ENCODE measurements at regions not wholly inside any gene's neighbourhood (a gene's known extent, or its start where the extent isn't known, plus 50 kb on each side); places are given as distances from the start of the nearest gene placed in this dataset.

- Histone ChIP-seq H3F3A (ENCODE audit: insufficient read depth, low read length, poor library complexity, severe bottlenecking) (no peaks in the 10 kb centered on the region), H3K79me2 (replicated peaks; ENCODE audit: insufficient read depth, low read length) (no peaks in the 10 kb centered on the region), H3K27me3 (ENCODE audit: insufficient read depth, low read depth, low read length) (no peaks in the 10 kb centered on the region), H4K20me1 (ENCODE audit: insufficient read depth) (no peaks in the 10 kb centered on the region), H3K27ac (ENCODE audit: low read length) (no peak overlapping the region), H3K4me2 (ENCODE audit: low read length) (no peak overlapping the region), H3K36me3 (ENCODE audit: insufficient read depth, low read length) (no peaks in the 10 kb centered on the region), H3K9ac (ENCODE audit: low read length) (no peak overlapping the region), H3K4me3 (ENCODE audit: low read length) (no peak overlapping the region), H2AFZ (ENCODE audit: low read depth, low read length) (no peak overlapping the region), H3K9me2 (ENCODE audit: insufficient read depth, low read length) (no peaks in the 10 kb centered on the region), H3K9me3 (ENCODE audit: low read length) (no peaks in the 10 kb centered on the region)
- no peak for TF ChIP-seq TAF1 (IDR thresholded peaks at IDR 0.05; ENCODE audit: low read depth)
- no peak for TF ChIP-seq RAD21 (conservative IDR thresholded peaks at IDR 0.05)
- TF ChIP-seq EP300 (conservative IDR thresholded peaks at IDR 0.05; ENCODE audit: poor library complexity, severe bottlenecking), result no peak
- no peak for TF ChIP-seq CTCF (IDR thresholded peaks at IDR 0.05; ENCODE audit: poor library complexity, severe bottlenecking)
- no peak for TF ChIP-seq MXI1 (conservative IDR thresholded peaks at IDR 0.05; ENCODE audit: poor library complexity, severe bottlenecking)
- no peak for TF ChIP-seq EZH2 (IDR thresholded peaks at IDR 0.05; ENCODE audit: borderline replicate concordance, insufficient read depth, low read length, poor library complexity, severe bottlenecking)
- TF ChIP-seq SMC3 (conservative IDR thresholded peaks at IDR 0.05; ENCODE audit: poor library complexity), result no peak
- TF ChIP-seq REST (IDR thresholded peaks at IDR 0.05; ENCODE audit: borderline replicate concordance), result no peak
- TF ChIP-seq POLR2AphosphoS5 (IDR thresholded peaks at IDR 0.05), result no peak
These were observed 598.5 kb downstream of the PDCD6IP start for GRCh38 chr3:34396956-34397355.

GRCh38 chr3:34399401-34399800 is 601.0 kb downstream of the PDCD6IP start:
- Histone ChIP-seq H3K4me3 (ENCODE audit: low read length) (no peak overlapping the region), H3F3A (ENCODE audit: insufficient read depth, low read length, poor library complexity, severe bottlenecking) (no peaks in the 10 kb centered on the region), H3K27ac (ENCODE audit: low read length) (no peak overlapping the region), H3K36me3 (ENCODE audit: insufficient read depth, low read length) (no peaks in the 10 kb centered on the region), H4K20me1 (ENCODE audit: insufficient read depth) (no peaks in the 10 kb centered on the region), H3K27me3 (ENCODE audit: insufficient read depth, low read depth, low read length) (no peaks in the 10 kb centered on the region), H3K4me2 (ENCODE audit: low read length) (no peak overlapping the region), H2AFZ (ENCODE audit: low read depth, low read length) (no peak overlapping the region), H3K9me3 (ENCODE audit: low read length) (no peaks in the 10 kb centered on the region), H3K9me2 (ENCODE audit: insufficient read depth, low read length) (no peaks in the 10 kb centered on the region), H3K79me2 (replicated peaks; ENCODE audit: insufficient read depth, low read length) (no peaks in the 10 kb centered on the region), H3K9ac (ENCODE audit: low read length) (no peak overlapping the region)
- no peak for TF ChIP-seq SMC3 (conservative IDR thresholded peaks at IDR 0.05; ENCODE audit: poor library complexity)
- TF ChIP-seq CTCF (IDR thresholded peaks at IDR 0.05; ENCODE audit: poor library complexity, severe bottlenecking), result no peak
- TF ChIP-seq MXI1 (conservative IDR thresholded peaks at IDR 0.05; ENCODE audit: poor library complexity, severe bottlenecking), result no peak
- TF ChIP-seq TAF1 (IDR thresholded peaks at IDR 0.05; ENCODE audit: low read depth), result no peak
- TF ChIP-seq POLR2AphosphoS5 (IDR thresholded peaks at IDR 0.05), result no peak
- TF ChIP-seq REST (IDR thresholded peaks at IDR 0.05; ENCODE audit: borderline replicate concordance), result no peak
- no peak for TF ChIP-seq EZH2 (IDR thresholded peaks at IDR 0.05; ENCODE audit: borderline replicate concordance, insufficient read depth, low read length, poor library complexity, severe bottlenecking)
- TF ChIP-seq EP300 (conservative IDR thresholded peaks at IDR 0.05; ENCODE audit: poor library complexity, severe bottlenecking), result no peak
- TF ChIP-seq RAD21 (conservative IDR thresholded peaks at IDR 0.05), result no peak

Data from neural cell (in vitro differentiated cells).